ENCODE measurements at regions not wholly inside any gene's neighbourhood (a gene's known extent, or its start where the extent isn't known, plus 50 kb on each side); places are given as distances from the start of the nearest gene placed in this dataset.

DNA sequence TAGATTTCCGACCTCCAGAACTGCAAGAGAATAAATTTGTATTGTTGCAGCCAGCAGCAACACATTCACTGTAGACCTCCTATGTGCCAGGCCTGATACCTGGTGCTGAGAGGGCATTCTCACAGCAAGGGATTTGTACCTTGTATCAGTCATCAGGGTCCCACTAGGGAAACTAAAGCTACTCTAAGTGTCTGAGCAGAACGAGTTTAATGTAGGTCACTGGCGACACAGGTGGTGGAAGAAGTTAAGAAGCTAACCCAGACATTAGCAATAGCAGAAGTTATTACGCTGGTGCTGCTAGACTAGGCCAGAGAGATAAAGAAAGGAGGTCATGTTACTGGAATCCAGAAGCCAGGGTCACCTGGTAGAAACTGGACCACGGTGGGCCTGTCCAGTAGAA lies 60.5 kb upstream of the BCL6 start:
- no peaks in the 10 kb centered on the region for H3K9me3 ChIP-seq (ENCODE audit: severe bottlenecking)
- TF ChIP-seq CTCF (IDR thresholded peaks at IDR 0.05; ENCODE audit: poor library complexity, severe bottlenecking) = no peak
- no peak overlapping the region for H3K4me3 ChIP-seq (ENCODE audit: severe bottlenecking)
- no peaks in the 10 kb centered on the region for H3K27me3 ChIP-seq (ENCODE audit: insufficient read depth, poor library complexity, severe bottlenecking)
- DNase-seq (ENCODE audit: low spot score) (no peak), ATAC-seq (ENCODE audit: low read depth) (no peak)
- H3K4me1 ChIP-seq (ENCODE audit: insufficient read depth, poor library complexity, severe bottlenecking) = peaks cover 19% of the 10 kb centered on the region
- H3K27ac ChIP-seq (ENCODE audit: poor library complexity, severe bottlenecking) = no peak overlapping the region
- H3K36me3 ChIP-seq (ENCODE audit: low read depth) = no peaks in the 10 kb centered on the region

DNA sequence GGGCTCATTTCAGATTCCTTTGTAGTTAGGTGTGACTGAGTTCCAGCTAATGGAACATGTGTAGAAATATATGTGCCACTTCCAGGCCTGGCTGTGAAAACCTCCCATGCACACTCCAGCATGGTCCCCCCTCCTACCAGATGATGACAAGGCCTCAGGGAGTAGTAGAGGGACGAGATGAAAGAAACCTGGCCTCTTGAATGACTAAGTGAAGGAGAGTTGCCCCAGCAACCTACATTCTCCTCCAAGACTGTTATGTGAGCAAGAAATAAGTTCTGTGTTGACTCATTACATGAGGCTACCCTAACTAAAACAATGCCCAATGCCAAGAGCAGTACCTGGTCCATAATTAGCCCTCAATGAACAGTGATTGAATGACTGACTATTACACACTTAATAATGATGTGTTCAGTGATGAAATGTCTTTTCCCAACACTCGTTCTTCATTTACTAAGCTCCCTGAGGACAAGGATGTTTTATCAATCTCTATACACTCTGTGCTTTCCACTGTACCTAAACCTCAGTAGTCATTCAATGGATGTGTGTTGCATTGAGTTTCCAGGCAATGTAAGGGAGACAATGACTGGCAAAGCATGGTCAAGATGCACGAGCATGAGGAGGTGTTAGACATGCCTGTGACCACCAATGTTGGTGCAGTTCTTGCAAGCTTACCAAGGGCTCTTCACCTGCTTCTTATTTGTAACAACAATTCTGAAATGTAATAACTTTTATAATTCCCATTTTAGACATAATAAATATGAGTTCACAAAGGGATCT lies 62.0 kb upstream of the BCL6 start:
- ATAC-seq (ENCODE audit: low read depth) (peak; percentile 45), DNase-seq (ENCODE audit: low spot score) (no peak)
- no peaks in the 10 kb centered on the region for H3K36me3 ChIP-seq (ENCODE audit: low read depth)
- peaks cover 30% of the 10 kb centered on the region for H3K4me1 ChIP-seq (ENCODE audit: insufficient read depth, poor library complexity, severe bottlenecking)
- TF ChIP-seq CTCF (IDR thresholded peaks at IDR 0.05; ENCODE audit: poor library complexity, severe bottlenecking) = no peak
- H3K27ac ChIP-seq (ENCODE audit: poor library complexity, severe bottlenecking) = peak overlapping the region; percentile 72
- H3K9me3 ChIP-seq (ENCODE audit: severe bottlenecking) = no peaks in the 10 kb centered on the region
- no peak overlapping the region for H3K4me3 ChIP-seq (ENCODE audit: severe bottlenecking)
- H3K27me3 ChIP-seq (ENCODE audit: insufficient read depth, poor library complexity, severe bottlenecking) = no peaks in the 10 kb centered on the region

DNA sequence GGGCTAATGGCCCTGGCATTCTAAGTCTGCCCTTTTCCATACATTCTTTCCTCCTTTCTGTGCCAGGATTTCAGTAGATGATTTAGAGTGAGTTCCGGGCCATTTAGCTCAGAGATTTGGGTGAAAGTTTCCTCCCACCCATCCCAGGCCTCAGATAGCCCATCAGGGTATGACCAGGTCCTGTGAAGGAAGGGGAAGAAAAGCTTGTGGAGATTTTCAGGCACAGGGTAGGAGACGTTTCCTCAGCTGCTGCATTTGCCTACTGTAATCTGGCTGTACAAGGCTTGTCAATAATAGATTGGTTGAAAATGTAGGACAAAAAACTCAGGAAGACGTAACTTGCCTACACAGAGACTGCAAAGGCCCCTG lies 63.2 kb upstream of the BCL6 start:
- DNase-seq (ENCODE audit: low spot score) (no peak), ATAC-seq (ENCODE audit: low read depth) (peak; percentile 6)
- H3K36me3 ChIP-seq (ENCODE audit: low read depth) = no peaks in the 10 kb centered on the region
- TF ChIP-seq CTCF (IDR thresholded peaks at IDR 0.05; ENCODE audit: poor library complexity, severe bottlenecking) = no peak
- H3K27ac ChIP-seq (ENCODE audit: poor library complexity, severe bottlenecking) = peak overlapping the region; percentile 72
- H3K9me3 ChIP-seq (ENCODE audit: severe bottlenecking) = no peaks in the 10 kb centered on the region
- no peak overlapping the region for H3K4me3 ChIP-seq (ENCODE audit: severe bottlenecking)
- H3K4me1 ChIP-seq (ENCODE audit: insufficient read depth, poor library complexity, severe bottlenecking) = peaks cover 33% of the 10 kb centered on the region
- no peaks in the 10 kb centered on the region for H3K27me3 ChIP-seq (ENCODE audit: insufficient read depth, poor library complexity, severe bottlenecking)

GRCh38 chr3:187809612-187809991 lies 64.3 kb upstream of the BCL6 start:
- no peak for ATAC-seq (ENCODE audit: low read depth)
- Histone ChIP-seq H3K27me3 (ENCODE audit: insufficient read depth, poor library complexity, severe bottlenecking) (no peaks in the 10 kb centered on the region), H3K27ac (ENCODE audit: poor library complexity, severe bottlenecking) (peak overlapping the region; percentile 72), H3K9me3 (ENCODE audit: severe bottlenecking) (no peaks in the 10 kb centered on the region), H3K36me3 (ENCODE audit: low read depth) (no peaks in the 10 kb centered on the region), H3K4me1 (ENCODE audit: insufficient read depth, poor library complexity, severe bottlenecking) (peaks cover 33% of the 10 kb centered on the region), H3K4me3 (ENCODE audit: severe bottlenecking) (no peak overlapping the region)
- DNase-seq (ENCODE audit: low spot score) = no peak
- TF ChIP-seq CTCF (IDR thresholded peaks at IDR 0.05; ENCODE audit: poor library complexity, severe bottlenecking) = no peak

DNA sequence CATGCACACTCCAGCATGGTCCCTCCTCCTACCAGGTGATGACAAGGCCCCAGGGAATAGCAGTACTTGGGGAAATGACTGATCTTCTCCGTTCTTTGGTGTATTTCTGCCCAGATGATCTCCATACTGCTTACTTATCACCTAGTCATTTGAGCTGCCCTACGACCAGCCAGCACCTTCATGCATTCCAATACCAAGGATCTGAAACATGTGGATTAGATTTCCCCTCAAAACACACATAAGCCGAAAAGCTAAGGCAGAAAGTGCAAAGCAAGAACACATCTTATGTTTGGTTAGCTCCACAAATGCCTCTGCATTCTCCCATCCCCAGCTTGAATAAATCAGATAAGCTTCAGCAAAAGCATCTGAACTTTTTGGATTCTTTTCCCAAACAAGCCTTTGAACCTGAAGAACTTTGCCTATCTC lies 64.8 kb upstream of the BCL6 start:
- Histone ChIP-seq H3K9me3 (ENCODE audit: severe bottlenecking) (no peaks in the 10 kb centered on the region), H3K36me3 (ENCODE audit: low read depth) (no peaks in the 10 kb centered on the region), H3K4me3 (ENCODE audit: severe bottlenecking) (no peak overlapping the region), H3K27me3 (ENCODE audit: insufficient read depth, poor library complexity, severe bottlenecking) (no peaks in the 10 kb centered on the region), H3K4me1 (ENCODE audit: insufficient read depth, poor library complexity, severe bottlenecking) (peaks cover 33% of the 10 kb centered on the region), H3K27ac (ENCODE audit: poor library complexity, severe bottlenecking) (peak overlapping the region; percentile 72)
- ATAC-seq (ENCODE audit: low read depth) (no peak), DNase-seq (ENCODE audit: low spot score) (no peak)
- no peak for TF ChIP-seq CTCF (IDR thresholded peaks at IDR 0.05; ENCODE audit: poor library complexity, severe bottlenecking)

All from RWPE2 (cell line).